GM10266 (cell line): ENCODE measurements at regions not wholly inside any gene's neighbourhood (a gene's known extent, or its start where the extent isn't known, plus 50 kb on each side); places are given as distances from the start of the nearest gene placed in this dataset.

Source experiments
- DNase-seq: peaks from one replicate; pipeline ENCODE4 v3.0.0; 2012; ENCODE audit errors: extremely low spot score
- TF ChIP-seq, protein P1 (sequence below): IDR thresholded peaks from 2 replicates; pipeline ENCODE4 v1.5.1; 2012; ENCODE audit warnings: mild to moderate bottlenecking, low read depth; ENCODE audit not compliant: control insufficient read depth, insufficient read depth; ENCODE audit errors: missing control alignments

DNA sequence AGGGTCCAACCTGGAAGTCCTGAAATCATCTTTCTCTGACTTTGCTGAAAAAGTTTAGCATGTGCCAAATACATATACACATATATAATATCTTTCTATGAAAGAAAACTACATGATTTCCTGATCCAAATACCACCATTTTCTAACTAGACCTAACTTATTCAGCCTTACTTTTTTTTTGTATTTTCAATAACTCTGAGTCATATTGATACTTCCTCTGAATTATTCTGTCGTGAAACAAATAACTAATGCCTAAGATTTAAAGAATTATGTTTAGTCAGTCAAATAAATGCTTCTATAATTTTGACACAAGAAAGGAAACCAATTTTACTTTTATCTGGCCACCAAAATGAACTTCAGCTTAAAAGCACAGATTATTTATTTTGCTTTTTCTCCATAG lies 760.2 kb upstream of the GBE1 start:
- TF ChIP-seq, protein P1, sequence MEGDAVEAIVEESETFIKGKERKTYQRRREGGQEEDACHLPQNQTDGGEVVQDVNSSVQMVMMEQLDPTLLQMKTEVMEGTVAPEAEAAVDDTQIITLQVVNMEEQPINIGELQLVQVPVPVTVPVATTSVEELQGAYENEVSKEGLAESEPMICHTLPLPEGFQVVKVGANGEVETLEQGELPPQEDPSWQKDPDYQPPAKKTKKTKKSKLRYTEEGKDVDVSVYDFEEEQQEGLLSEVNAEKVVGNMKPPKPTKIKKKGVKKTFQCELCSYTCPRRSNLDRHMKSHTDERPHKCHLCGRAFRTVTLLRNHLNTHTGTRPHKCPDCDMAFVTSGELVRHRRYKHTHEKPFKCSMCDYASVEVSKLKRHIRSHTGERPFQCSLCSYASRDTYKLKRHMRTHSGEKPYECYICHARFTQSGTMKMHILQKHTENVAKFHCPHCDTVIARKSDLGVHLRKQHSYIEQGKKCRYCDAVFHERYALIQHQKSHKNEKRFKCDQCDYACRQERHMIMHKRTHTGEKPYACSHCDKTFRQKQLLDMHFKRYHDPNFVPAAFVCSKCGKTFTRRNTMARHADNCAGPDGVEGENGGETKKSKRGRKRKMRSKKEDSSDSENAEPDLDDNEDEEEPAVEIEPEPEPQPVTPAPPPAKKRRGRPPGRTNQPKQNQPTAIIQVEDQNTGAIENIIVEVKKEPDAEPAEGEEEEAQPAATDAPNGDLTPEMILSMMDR, result no peak
- DNase-seq, result no peak

DNA sequence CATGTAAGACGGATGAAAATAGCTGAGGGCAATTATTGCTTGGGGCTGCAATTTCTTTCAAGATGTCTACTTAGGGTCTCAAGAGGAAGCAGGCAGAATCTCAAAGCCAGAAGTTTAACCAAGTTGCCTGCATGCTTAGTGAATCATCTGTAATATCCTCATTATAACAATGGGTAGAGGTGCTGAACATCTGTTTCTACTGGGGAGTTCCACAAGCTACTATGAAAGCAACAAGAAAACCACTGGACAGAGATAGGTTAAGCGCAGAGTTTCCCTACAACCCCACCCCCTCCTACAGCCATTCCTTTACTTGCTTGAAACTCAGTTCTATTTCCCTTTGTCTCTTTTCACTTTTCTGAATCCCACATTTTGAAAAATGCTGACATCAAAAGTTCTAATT lies 759.4 kb upstream of the GBE1 start:
- DNase-seq, result no peak

DNA sequence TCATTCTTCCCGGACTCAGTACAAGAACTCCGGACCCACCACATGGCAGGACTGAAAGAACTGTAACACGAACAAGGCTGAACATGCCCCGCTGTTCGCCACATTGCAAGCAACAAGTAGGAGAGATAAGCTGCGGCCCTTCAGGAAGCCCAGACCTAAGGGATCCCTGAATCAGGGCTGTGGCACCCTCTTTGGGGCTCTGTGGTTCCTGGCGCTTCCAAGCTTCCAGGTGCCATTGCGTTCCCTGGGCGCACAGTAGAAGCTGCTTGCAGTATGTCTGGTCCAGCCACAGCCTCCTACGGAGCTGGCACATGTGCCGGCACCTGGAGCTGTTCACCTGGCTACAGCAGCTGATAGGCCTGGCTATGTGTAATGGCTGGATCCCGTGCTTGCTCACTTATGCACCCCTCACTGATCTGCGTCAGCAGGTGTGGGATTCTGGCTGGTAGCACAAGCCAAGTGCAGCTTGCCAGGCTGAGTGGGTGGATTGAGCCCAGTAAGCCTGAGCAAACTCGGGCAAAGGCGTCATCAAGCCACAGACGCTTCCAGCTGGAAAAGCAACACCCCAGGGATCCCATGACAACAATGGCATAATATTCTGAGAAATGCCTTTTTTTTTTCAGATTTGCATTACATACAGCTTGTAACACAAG lies 748.6 kb upstream of the GBE1 start:
- DNase-seq, result no peak
- TF ChIP-seq, protein P1, result no peak

More for the DNA sequence above, 759.4 kb upstream of the GBE1 start:
- TF ChIP-seq, protein P1, result no peak

DNA sequence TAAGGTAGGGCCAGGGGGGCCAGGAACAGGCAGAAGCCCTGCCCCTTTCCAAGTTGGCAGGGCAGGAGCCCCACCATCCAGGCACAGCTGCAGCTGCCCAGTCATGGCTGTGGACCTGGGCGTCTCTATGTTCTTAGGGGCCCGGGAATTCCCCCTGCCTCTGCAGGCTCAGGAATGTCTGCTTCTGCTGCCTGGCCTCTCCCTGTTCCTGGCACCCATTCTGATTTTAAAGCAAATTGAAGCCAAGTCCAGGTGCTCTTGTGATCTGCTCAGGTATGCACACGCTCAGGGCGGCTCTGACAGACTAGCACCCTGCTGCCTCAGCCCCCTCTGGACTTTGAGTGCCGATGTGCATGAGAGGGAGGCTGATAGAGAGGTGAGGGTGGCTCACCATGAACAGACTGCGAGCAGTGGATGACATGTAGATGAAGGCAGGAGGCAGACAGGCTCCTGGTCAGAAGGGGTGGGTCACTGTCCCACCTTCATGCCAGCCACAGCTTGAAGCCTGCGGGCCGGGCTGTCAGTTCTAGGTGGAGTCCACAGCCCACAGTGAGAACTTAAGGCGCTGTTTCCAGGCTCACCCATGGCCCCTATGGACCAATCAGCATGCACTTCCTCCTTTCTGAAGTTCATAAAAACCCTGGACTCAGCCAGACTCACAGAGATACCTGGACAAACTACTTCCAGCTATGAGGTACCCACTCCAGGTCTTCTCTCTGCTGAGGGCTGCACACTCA lies 747.8 kb upstream of the GBE1 start:
- no peak for DNase-seq
- TF ChIP-seq, protein P1, result no peak

DNA sequence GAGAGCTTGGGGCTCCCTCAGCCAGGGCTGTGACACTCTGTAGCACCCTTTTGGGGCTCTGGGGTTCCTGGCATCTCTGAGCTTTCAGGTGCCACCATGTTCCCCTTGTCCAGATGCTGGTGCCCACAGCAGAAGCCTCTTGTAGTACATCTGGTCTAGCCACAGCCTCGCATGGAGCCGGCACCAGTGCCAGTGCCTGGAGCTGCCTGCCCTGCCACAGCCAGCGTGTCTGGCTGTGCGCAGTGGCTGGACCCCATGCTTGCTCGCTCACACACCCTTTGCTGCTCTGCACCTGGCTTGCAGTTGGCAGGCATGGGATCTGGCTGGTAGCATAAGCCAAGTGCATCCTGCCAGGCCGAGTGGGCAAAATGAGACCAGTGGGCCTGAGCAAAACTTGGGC lies 744.8 kb upstream of the GBE1 start:
- TF ChIP-seq, protein P1, result no peak
- DNase-seq, result no peak

DNA sequence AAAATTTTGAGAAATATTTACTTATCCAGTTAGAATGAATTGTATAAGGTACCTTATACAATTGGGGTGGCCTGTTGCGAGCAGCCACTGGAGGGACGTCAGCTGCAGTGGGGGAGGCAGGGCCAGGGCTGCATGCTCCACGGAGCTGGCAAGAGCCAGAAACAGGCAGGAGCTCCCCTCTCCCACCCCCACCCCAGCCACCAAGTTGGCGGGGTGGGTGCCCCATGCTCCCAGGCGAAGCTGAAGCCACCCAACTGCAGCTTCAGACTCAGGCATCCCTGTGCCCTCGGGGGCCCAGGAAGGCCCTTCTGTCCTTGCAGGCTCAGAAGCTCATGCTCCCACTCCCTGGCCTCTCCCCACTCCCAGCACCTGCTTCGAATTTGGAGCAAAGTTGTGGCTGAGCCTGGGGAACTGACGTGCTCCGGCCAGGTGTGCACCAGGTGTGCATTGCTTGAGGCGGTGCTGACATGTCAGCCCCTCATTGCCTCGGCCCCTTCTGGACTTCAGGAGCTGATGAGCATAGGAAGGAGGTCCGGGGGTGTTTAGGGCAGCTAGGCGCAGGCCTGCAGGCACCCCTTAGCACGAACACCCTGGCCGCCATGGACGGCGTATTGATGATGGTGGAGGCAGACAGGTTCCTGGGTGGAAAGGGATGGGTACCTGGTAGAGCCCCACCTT lies 743.8 kb upstream of the GBE1 start:
- no peak for DNase-seq
- TF ChIP-seq, protein P1, result no peak

DNA sequence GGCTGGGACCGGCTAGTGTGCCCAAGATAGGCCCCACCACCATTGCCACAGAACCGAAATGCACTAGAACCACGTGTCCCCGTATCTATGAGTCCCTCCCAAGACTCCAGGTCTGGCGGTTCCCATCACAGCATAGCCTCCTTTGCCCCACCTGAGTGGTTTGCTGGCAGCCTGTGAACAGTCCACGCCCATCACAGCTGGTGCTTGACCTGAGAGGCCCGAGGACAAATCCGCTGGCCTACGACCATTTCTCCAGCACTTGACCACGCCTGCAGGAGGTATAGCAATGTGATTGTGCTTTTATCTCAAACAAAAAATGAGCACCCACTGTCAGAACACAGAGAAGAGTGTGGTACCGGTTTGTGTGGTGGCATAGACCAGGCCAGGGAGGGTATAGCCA lies 736.7 kb upstream of the GBE1 start:
- TF ChIP-seq, protein P1, result no peak
- no peak for DNase-seq
